NCI-H1048 (cell line): ENCODE measurements at regions not wholly inside any gene's neighbourhood (a gene's known extent, or its start where the extent isn't known, plus 50 kb on each side); places are given as distances from the start of the nearest gene placed in this dataset.
"Not testable (repeated sequence)": the region's sequence is repeated elsewhere in the genome, so short reads cannot be mapped to it uniquely, and the experiment has no call there.

Experiments used
- DNase-seq: peaks from one replicate; lab custom pipeline; 2025; lab: John Stamatoyannopoulos, UW

- not testable (repeated sequence) for DNase-seq
Observed at GRCh38 chr1:117314951-117315350, 52.3 kb upstream of the MAN1A2 start.

GRCh38 chr1:117313555-117313954, 53.7 kb upstream of the MAN1A2 start:
- DNase-seq, result no peak

DNA sequence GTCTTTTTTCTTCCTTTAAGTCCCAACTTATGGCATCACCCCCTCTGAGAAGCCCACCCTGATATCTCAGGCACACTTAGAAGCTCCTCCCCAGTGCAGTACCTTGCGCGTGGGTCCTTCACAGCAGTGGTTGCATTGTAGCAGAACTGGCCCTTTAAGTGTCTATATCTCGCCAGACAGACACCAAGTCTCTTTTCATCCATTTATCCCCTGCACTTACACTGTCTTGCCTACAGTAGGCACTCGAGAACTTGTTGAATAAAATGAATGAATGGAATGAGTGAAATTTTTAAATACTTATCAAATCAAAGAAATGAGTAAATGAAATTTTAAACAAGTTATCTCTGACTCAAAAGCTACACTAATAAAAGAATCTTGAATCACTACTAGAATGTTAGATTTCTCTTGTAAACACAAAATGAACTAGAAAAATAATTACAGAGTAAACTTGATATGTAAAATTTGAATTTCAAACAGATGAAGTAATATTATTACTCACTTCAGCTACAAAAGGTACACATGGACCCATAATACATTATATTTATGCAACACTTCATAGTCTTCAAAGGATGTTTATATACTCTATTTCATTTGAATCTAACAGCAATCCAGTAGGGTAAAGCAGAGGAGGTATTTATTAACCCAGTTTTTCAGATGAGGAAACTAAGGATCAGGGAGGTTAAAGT, 54.7 kb upstream of the MAN1A2 start:
- no peak for DNase-seq

GRCh38 chr1:117308311-117308916, 58.8 kb upstream of the MAN1A2 start:
- no peak for DNase-seq

GRCh38 chr1:117301901-117302300, 65.3 kb upstream of the MAN1A2 start:
- DNase-seq, result no peak

DNA sequence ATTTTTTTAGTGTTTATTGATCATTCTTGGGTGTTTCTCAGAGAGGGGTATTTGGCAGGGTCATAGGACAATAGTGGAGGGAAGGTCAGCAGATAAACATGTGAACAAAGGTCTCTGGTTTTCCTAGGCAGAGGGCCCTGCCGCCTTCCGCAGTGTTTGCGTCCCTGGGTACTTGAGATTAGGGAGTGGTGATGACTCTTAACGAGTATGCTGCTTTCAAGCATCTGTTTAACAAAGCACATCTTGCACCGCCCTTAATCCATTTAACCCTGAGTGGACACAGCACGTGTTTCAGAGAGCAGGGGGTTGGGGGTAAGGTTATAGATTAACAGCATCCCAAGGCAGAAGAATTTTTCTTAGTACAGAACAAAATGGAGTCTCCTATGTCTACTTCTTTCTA, 67.1 kb upstream of the MAN1A2 start:
- not testable (repeated sequence) for DNase-seq

GRCh38 chr1:117295001-117295400, 72.2 kb upstream of the MAN1A2 start:
- DNase-seq, result no peak

DNA sequence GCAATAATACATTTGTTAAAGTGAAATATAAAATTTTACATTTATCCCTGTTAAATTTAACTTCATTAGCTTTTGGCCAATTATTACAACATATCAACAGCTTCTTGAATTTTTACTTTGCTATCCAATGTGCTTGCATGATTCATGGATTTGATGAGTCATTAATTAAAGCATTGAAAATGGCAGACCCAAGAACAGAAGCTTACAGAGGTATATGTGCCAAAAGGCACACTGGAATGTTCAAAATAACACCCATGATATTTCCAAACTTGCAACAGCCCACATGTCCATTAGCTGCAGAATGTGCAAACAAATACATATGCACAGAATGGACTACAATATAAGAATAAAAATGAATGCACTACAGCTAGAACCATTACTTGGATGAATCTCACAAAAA, 76.4 kb upstream of the MAN1A2 start:
- DNase-seq, result no peak

DNA sequence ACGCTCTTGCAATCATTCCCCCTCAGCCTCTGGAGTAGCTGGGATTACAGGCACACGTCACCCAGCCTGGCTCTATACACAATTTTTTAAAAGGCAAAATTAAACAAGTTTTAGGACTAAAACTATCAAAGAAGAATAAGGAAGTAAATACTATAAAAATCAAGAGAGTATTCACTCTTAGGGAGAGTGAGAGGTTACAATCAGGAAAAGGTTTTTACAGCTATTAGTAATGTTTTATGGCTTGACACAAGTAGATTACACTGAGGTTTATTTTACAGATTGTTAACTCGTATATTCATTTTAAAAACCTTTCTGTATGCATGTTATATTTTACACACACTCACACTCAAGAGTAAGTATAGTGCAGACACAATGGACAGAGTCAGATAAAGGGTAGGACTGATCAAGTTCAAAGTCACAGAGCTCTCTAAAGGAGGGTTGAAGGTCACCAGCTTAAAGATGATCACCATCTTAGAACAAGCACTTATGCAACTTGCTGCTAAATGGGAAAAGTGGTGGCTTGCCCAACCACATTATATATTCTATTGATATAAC, 77.9 kb upstream of the MAN1A2 start:
- no peak for DNase-seq

- DNase-seq, result no peak
Observed at GRCh38 chr1:117286562-117286961, 75.8 kb upstream of the VTCN1 start.

DNA sequence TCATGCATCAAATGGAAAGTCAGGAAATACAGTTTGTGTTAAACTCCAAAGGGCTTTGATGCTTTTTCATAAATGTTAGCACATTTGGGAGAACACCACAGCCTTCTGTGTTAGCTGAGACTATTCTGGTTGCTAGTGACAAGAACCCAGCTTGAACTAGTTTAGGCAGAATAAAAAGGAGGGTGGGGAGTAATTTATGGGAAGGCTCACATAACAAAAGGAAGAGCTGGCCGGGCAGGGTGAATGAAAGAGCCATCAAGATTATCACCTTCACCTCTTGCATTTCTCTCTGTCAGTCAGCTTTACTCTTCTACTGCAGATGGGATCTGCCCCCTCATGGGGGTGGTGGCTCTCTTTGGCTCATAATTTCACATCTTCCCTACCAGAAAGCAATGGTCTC, 75.4 kb upstream of the VTCN1 start:
- DNase-seq, result no peak

DNA sequence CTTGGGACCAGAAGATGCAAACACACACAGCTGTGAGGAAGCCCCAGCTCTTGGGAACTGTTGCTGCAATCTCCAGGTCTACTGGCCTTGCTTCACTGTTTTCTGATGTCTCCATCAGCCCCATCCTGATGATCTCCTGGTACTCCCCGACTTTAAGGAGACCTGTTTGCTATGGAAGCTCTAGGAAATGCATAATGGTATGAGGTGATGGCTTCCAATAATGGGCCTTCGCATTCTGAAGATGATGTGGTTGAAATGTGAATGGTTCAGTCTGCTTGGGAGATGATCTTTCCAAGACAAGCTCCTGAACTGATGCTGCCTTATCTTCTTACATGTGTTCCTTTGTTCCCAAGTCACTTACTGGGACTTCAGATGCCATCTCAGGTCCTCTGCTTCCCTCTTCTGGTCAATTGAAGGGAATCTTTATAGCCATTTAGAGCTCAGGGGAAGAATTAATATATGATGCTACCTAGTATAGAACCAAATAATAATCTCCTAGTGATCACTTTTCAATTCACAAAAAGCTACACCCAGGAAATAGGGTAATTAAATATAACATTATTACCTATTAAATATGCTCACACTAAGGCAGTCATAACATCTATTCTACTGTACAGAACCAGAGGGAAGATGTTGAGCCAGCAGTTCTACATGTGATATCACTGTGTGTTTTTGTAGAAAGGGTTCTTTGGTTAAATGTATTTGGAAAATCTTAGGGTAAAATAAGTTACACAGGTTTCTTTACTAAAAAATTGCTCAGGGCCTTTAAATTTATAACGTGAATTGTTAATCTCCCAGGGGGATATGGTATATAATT, 73.9 kb upstream of the VTCN1 start:
- DNase-seq, result peak; percentile 48

- no peak for DNase-seq
Observed at GRCh38 chr1:117278531-117278930, 67.8 kb upstream of the VTCN1 start.

DNA sequence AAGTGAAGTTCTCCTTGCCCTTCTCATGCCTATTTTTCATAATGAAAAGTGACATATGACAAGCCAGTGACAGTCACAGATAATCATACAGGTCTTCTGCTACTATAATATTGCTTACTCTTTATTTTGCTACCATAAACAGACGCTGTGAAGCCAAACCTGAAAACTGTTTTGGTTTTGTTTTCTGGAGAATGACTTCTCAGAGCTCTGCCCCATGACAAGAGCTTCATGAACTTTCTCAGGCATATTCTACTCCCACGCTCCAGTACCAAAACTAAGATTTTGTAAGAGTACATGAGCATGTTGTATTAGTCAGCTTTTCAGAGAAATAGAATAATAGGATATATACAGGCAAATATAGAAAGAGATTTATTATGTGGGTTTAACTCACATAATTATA, 64.3 kb upstream of the VTCN1 start:
- no peak for DNase-seq

GRCh38 chr1:117271959-117272358, 61.2 kb upstream of the VTCN1 start:
- DNase-seq, result no peak

- DNase-seq, result no peak
Observed at GRCh38 chr1:117271129-117271528, 60.4 kb upstream of the VTCN1 start.

DNA sequence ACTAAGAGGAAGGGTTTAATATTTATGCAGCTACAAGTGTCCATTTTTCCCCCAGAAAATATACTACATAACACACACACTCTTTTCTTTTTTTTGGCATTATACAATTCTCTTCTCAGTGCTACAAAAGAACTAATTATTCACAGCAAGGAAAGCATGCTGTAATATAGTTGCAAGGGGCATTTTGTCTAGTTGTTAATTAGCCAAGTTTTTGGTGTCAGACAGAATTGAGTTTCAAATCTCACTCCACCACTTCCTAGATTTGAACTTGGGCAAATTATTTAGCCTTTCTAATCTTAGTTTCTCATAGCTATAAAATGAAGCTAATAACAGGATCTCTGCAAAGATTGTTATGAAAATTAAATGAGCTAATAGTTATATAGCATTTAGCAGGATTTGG, 60.0 kb upstream of the VTCN1 start:
- DNase-seq, result no peak

DNA sequence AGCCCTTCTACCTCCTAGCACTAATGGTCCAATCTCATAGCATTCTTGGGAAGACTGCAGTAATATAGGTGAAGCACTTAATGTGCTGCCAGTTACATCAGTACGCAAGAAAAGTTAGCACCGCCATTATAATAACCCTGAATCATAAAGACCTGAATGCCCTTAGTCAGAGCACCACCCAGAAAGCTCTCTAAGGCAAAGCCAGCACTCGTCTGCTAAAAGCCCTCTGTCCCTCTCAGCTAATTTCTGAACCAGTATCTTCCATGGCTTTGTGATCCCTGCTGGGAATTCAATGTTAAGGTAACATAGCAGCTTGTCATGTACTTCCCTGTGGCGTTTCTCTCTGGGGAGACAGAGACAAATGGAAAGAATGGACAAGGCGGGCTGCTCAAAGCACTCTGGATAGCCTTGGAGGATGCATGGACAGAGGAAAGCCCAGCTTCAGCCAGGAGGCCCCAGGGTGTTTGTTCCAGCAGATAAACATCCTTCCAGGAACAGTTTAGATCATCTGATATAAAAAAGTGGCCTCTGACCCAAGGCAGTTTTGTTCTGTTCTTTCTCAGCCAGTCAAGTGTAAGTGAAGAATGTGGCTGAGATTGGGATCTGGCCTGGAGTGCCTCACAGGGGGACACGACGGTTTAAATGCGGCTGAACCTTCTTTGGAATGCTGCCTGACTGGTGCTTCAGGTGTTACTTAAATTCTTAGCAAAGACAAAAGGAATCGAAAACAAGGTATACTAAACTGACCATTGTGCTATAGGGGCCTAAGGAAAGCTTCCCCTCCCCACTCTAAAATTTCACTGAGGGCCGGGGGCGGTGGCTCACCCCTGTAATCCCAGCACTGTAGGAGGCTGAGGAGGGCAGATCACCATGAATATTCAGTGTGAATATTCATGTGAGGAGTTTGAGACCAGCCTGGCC, 58.1 kb upstream of the VTCN1 start:
- DNase-seq, result no peak

GRCh38 chr1:117267232-117267774, 56.6 kb upstream of the VTCN1 start:
- no peak for DNase-seq

- no peak for DNase-seq
Observed at GRCh38 chr1:117262976-117263375, 52.2 kb upstream of the VTCN1 start.

DNA sequence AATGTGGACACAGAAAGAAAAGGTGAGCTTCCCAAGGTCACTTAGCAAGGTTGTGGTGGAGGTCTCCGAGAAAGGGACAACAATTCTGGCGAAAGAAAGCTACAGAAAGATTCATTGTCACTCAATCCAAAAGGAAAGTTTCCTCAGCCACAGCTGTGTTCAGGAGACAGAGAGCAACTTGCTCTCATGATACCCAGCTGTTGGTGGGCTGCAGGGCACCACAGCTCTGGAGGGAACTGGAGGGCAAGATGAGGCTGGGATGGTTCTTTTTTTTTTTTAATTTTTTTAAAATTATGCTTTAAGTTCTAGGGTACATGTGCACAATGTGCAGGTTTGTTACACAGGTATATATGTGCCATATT, 50.7 kb upstream of the VTCN1 start:
- DNase-seq, result no peak
